ENCODE measurements at regions not wholly inside any gene's neighbourhood (a gene's known extent, or its start where the extent isn't known, plus 50 kb on each side); places are given as distances from the start of the nearest gene placed in this dataset.

DNA sequence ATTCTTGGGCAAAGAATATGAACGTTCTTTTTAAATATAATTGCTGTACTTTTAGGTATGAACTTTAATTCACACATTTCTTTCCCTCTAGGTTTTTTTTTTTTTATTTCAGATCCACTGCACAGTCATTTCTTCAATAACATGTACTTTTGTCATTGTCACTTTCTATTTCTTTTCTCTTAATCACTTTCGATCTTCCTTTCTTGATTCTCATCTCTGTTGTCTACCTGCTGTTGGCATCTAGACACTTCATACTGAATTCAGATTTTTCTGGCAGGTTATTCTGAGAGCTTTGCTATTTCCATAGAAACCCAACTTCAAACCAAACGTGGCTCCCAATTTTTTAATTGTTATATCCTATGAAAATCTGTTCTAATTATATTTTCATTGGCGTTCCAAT lies 211.7 kb upstream of the KLF6 start:
- Histone ChIP-seq H3K27ac (no peak overlapping the region), H4K20me1 (no peaks in the 10 kb centered on the region), H3K27me3 (no peaks in the 10 kb centered on the region), H3K4me1 (no peaks in the 10 kb centered on the region), H3K4me2 (no peak overlapping the region), H3K4me3 (no peak overlapping the region), H3K36me3 (no peaks in the 10 kb centered on the region), H3K9ac (no peak overlapping the region), H3K9me3 (peaks cover 3% of the 10 kb centered on the region; the same call in 1 of the 2 replicates)
- TF ChIP-seq Cebpa-rat (IDR thresholded peaks at IDR 0.05) = no peak

DNA sequence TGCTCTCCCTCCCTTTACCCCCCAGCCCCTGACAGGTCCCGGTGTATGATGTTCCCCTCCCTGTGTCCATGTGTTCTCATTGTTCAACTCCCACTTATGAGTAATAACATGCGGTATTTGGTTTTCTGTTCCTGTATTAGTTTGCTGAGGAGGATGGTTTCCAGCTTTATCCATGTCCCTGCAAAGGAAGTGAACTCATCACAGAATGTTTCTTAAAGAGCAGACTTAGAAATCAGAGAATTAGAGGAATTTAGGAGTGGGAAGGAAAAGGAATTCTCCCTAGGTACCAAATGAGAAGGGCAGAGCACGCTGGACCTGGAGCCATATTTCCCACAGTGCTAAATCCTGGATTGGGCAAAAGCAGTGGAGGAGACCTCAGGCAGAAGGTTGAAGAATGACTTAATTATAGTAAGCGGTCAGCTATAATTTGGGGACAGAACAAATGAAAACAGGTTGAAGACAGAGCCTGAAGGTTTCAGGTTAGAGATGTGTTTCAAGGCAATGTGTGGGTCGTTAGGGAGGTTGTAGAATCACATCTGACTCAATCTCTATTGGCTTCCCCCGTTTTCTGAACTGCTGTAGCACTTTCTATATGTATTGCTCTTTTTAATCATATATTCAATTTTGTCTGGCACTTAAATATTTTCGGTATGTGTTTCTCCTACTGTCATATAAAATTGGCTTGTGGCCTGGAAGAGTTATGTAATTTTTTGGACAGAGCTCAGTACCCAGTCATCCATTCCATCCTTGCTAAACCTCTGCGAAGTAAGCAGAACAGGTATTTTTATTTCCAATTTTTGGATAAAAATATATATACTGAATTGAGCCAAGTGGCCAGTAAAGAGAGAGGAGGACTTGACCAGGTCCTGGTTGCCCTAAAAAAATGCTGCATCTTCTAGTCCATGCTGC lies 210.5 kb upstream of the KLF6 start:
- Histone ChIP-seq H3K27ac (no peak overlapping the region), H3K27me3 (no peaks in the 10 kb centered on the region), H3K9me3 (peaks cover 3% of the 10 kb centered on the region; the same call in 1 of the 2 replicates), H4K20me1 (no peaks in the 10 kb centered on the region), H3K4me2 (no peak overlapping the region), H3K4me3 (no peak overlapping the region), H3K4me1 (no peaks in the 10 kb centered on the region), H3K36me3 (no peaks in the 10 kb centered on the region), H3K9ac (no peak overlapping the region)
- TF ChIP-seq Cebpa-rat (IDR thresholded peaks at IDR 0.05) = no peak

DNA sequence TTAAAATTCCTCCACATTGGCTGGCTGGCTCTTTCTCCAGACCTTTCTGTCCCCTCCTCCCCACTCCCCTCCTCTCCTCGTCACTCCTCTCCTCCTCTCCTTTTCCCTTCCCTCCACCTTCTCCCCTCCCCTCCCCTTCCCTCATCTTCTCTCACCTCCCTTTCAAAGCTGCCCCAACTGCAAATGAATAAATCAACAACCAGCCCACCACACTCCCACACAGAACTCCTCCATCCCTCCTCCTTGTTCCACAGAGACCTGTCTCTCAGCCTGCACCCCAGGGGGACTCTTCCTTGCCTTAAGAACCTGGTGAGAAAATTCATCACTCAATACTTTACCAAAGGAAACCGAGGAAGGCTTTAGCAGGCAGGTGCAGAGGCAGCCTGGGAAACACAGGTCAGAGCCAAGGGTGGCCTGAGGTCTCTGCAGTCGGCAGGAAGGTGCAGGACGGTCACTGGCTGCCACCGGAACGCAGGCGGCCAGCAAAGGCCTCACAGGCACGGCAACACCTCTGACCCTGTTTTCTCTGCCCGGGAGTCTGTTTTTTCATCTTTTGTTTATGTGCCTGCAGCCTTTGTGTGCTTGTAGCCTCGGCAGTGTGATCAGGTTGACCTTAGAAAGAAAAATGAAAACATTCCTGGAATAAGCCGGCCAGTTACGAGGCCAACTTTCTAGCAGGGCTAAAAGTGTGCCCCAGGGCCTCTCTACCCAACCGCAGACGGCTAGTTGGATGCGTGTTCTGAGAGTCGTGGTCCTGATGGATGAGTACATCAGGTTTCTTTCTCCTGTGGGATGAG lies 207.6 kb upstream of the KLF6 start:
- H3K27ac ChIP-seq = no peak overlapping the region
- H3K9me3 ChIP-seq = 0 out of 2 replicates have a peak, but pooled peaks cover 4% of the 10 kb centered on the region
- H3K4me3 ChIP-seq = no peak overlapping the region
- no peaks in the 10 kb centered on the region for H3K36me3 ChIP-seq
- H3K27me3 ChIP-seq = no peaks in the 10 kb centered on the region
- H3K4me2 ChIP-seq = no peak overlapping the region
- TF ChIP-seq Cebpa-rat (IDR thresholded peaks at IDR 0.05) = no peak
- no peak overlapping the region for H3K9ac ChIP-seq
- no peaks in the 10 kb centered on the region for H3K4me1 ChIP-seq
- no peaks in the 10 kb centered on the region for H4K20me1 ChIP-seq

DNA sequence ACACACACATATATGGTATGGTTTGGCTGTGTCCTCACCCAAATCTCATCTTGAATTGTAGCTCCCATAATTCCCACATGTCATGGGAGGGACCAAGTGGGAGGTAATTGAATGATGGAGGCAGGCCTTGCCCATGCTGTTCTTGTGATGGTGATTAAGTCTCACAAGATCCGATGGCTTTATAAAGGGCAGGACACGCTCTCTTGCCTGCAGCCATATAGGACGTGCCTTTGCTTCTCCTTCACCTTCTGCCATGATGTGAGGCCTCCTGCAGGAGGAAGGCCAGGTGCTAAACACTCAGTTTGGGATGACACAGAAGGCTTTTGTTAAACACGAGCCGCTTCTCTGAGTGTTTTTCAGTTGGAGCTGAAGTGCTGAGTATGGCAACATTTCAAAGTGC lies 205.3 kb upstream of the KLF6 start:
- Histone ChIP-seq H3K4me1 (no peaks in the 10 kb centered on the region), H4K20me1 (no peaks in the 10 kb centered on the region), H3K4me2 (no peak overlapping the region), H3K36me3 (no peaks in the 10 kb centered on the region), H3K9me3 (0 out of 2 replicates have a peak, but pooled peaks cover 4% of the 10 kb centered on the region), H3K27ac (no peak overlapping the region), H3K27me3 (no peaks in the 10 kb centered on the region), H3K4me3 (no peak overlapping the region), H3K9ac (no peak overlapping the region)
- no peak for TF ChIP-seq Cebpa-rat (IDR thresholded peaks at IDR 0.05)

DNA sequence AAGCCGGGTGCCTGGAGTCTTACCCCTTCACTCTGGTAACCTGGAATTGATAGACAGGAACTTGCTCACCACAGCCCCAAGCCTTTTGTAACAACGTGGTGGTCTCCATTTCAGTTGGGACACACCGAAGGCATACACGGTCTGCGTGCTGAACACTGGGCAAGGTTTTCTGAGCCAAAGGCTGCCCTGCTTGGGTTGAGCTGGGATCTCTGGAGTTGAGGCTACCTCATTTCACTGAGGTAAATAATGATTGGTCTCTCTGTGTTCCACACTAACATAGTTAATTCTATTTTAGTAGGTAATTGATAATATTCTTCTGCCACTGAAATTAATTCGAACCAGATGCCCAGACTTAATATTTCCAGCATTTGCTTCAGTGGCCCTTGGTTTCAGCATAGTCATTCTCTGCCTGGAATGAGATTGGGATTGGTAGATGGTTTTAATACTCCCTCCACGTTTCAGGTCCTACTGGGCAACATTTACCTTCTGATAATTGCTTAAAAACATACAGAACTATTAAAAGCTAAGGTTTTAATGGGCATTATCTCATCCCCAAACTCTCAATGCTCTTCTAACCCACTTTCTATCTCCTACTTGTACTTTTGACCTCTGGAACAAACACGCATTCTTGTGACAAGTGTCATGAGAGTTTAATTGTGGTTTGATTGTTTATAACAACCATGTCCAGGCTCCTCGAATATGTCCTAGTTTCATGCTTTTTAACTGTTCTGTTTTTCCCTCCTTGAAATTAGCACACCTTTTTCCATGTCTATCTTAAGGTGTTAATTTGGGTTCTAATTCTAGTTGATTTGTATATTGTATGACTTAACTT lies 202.3 kb upstream of the KLF6 start:
- no peaks in the 10 kb centered on the region for H4K20me1 ChIP-seq
- no peak overlapping the region for H3K27ac ChIP-seq
- peaks cover 9% of the 10 kb centered on the region; the same call in 1 of the 2 replicates for H3K9me3 ChIP-seq
- H3K27me3 ChIP-seq = no peaks in the 10 kb centered on the region
- H3K4me3 ChIP-seq = no peak overlapping the region
- no peaks in the 10 kb centered on the region for H3K36me3 ChIP-seq
- TF ChIP-seq Cebpa-rat (IDR thresholded peaks at IDR 0.05) = no peak
- H3K4me2 ChIP-seq = no peak overlapping the region
- no peak overlapping the region for H3K9ac ChIP-seq
- no peaks in the 10 kb centered on the region for H3K4me1 ChIP-seq

DNA sequence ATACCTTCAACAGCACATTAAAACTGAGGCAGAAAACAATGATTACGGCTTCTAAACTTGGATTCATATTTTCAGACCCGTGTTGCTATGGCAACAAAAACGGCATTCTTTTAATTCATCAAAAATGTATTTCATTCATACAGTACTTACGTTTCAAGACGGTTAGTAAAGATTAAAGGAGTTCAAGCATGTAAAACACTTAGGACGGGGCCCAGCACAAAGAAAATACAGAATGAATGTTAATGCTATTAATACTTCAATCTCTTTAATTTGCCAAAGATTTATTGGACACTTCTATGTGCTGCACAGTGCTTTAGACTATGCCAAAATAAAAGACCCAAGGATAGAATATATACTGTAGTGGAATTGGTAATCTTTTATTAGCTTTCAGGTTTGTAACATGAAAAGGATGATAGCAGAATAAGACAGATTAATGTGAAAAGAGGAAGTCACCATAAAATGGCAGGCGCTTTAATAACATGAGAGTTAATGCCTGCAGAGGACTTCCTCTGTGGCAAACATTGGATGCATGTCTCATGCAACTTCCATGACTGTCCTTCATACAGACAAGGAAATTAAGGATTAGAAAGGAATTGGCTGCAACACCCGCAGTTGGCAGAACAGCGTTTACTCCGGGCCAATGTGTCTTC lies 201.6 kb upstream of the KLF6 start:
- no peaks in the 10 kb centered on the region for H3K27me3 ChIP-seq
- no peak overlapping the region for H3K4me2 ChIP-seq
- peaks cover 9% of the 10 kb centered on the region; the same call in 1 of the 2 replicates for H3K9me3 ChIP-seq
- H3K4me3 ChIP-seq = no peak overlapping the region
- TF ChIP-seq Cebpa-rat (IDR thresholded peaks at IDR 0.05) = no peak
- H3K36me3 ChIP-seq = no peaks in the 10 kb centered on the region
- H3K4me1 ChIP-seq = no peaks in the 10 kb centered on the region
- no peaks in the 10 kb centered on the region for H4K20me1 ChIP-seq
- no peak overlapping the region for H3K27ac ChIP-seq
- no peak overlapping the region for H3K9ac ChIP-seq

DNA sequence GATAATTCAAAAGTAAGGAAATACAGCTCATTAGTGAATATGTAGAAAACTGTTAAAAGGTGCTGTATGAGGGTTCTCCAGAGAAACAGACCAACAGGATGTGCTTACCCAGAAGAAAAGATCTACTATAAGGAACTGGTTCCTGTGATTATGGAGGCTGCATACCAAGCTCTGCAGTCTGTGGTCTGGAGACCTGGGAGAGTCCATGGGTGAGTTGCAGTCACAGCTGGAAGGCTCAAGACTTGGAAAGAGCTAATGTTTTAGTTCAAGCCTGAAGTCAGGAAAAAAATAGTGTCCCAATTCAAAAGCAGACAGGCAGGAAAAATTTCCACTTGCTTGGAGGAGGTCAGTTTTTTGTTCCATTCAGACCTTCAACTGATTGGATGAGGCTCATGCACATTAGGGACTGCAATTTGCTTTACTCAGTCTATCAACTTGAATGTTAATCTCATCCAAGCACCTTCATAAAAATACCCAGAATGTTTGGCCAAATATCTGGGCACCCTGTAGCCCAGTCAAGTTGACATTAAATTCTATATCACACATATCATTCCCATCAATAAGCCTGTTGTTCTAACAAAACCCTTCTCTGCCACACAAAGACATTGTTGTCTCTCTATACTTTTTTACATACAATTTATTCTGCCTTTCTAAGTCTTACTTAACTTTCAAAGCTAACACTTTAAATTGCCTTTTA lies 197.9 kb upstream of the KLF6 start:
- Histone ChIP-seq H3K36me3 (no peaks in the 10 kb centered on the region), H3K27me3 (no peaks in the 10 kb centered on the region), H3K4me3 (no peak overlapping the region), H3K4me1 (no peaks in the 10 kb centered on the region), H3K4me2 (no peak overlapping the region), H4K20me1 (no peaks in the 10 kb centered on the region), H3K27ac (no peak overlapping the region), H3K9ac (no peak overlapping the region), H3K9me3 (peaks cover 5% of the 10 kb centered on the region; the same call in 1 of the 2 replicates)
- TF ChIP-seq Cebpa-rat (IDR thresholded peaks at IDR 0.05) = no peak

DNA sequence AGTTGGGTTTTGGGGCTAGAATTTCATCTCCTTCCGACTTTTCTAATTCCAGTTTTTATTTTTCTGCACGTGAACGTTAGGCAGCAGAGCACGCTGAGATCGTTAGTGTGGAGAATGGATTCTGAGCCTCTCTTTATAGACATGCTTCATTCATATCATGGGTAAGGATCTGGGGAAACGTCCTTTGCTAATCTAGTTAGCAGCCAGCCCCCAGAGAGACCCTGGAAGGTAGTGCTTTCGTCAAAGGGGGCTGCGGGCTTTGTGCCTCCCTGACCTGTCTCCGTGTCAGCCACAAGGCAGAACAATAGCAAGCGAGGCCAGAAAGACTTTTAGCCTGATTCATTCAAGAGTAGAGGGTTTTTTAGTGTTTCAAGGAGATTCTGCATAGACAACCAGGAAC lies 196.3 kb upstream of the KLF6 start:
- Histone ChIP-seq H3K4me2 (no peak overlapping the region), H3K9me3 (peaks cover 5% of the 10 kb centered on the region; the same call in 1 of the 2 replicates), H4K20me1 (no peaks in the 10 kb centered on the region), H3K4me3 (no peak overlapping the region), H3K4me1 (no peaks in the 10 kb centered on the region), H3K9ac (no peak overlapping the region), H3K27me3 (no peaks in the 10 kb centered on the region), H3K27ac (no peak overlapping the region), H3K36me3 (no peaks in the 10 kb centered on the region)
- no peak for TF ChIP-seq Cebpa-rat (IDR thresholded peaks at IDR 0.05)
